Activated T-cell treated with anti-CD3 and anti-CD28 coated beads, Interleukin-2, amount 50 U/mL, for 24 hours (primary cell): ENCODE measurements at regions not wholly inside any gene's neighbourhood (a gene's known extent, or its start where the extent isn't known, plus 50 kb on each side); places are given as distances from the start of the nearest gene placed in this dataset.
"Not testable (repeated sequence)": the region's sequence is repeated elsewhere in the genome, so short reads cannot be mapped to it uniquely, and the experiment has no call there.

Source experiments
- DNase-seq: peaks from one replicate; pipeline ENCODE4 v3.0.0-alpha.2; 2020
- H3K27ac Mint-ChIP-seq: 2 replicates; pipeline ENCODE4 v1.8.0; 2020; ENCODE audit warnings: mild to moderate bottlenecking, mixed read lengths
- H3K27me3 Mint-ChIP-seq: 2 replicates; pipeline ENCODE4 v1.8.0; 2020; ENCODE audit warnings: mixed read lengths
- H3K36me3 Mint-ChIP-seq: 2 replicates; pipeline ENCODE4 v1.8.0; 2020; ENCODE audit warnings: low read depth, mixed read lengths
- H3K4me1 Mint-ChIP-seq: 2 replicates; pipeline ENCODE4 v1.8.0; 2020; ENCODE audit warnings: low read depth, mixed read lengths
- H3K4me3 Mint-ChIP-seq: 2 replicates; pipeline ENCODE4 v1.8.0; 2020; ENCODE audit warnings: mild to moderate bottlenecking, moderate library complexity, mixed read lengths
- H3K9me3 Mint-ChIP-seq: 2 replicates; pipeline ENCODE4 v1.8.0; 2020; ENCODE audit warnings: mixed read lengths

- H3K4me1 Mint-ChIP-seq: no peaks in the 10 kb centered on the region
- no peaks in the 10 kb centered on the region for H3K27me3 Mint-ChIP-seq
- H3K36me3 Mint-ChIP-seq: no peaks in the 10 kb centered on the region
- no peak for DNase-seq
- no peak overlapping the region for H3K4me3 Mint-ChIP-seq
- H3K27ac Mint-ChIP-seq: no peak overlapping the region
- H3K9me3 Mint-ChIP-seq: peaks cover 3% of the 10 kb centered on the region
These were observed 895.5 kb upstream of the EPHA5 start for GRCh38 chr4:66565801-66566200.

- no peak for DNase-seq
These were observed 894.8 kb upstream of the EPHA5 start for GRCh38 chr4:66564901-66565651.

GRCh38 chr4:66562276-66562806 lies 892.1 kb upstream of the EPHA5 start:
- H3K4me1 Mint-ChIP-seq: no peaks in the 10 kb centered on the region
- DNase-seq: no peak
- H3K36me3 Mint-ChIP-seq: no peaks in the 10 kb centered on the region
- no peak overlapping the region for H3K27ac Mint-ChIP-seq
- H3K4me3 Mint-ChIP-seq: no peak overlapping the region
- H3K9me3 Mint-ChIP-seq: peaks cover 3% of the 10 kb centered on the region
- H3K27me3 Mint-ChIP-seq: no peaks in the 10 kb centered on the region

More at GRCh38 chr4:66564901-66565651, 894.8 kb upstream of the EPHA5 start:
- Mint-ChIP-seq H3K27me3 (no peaks in the 10 kb centered on the region), H3K4me1 (no peaks in the 10 kb centered on the region), H3K27ac (no peak overlapping the region), H3K9me3 (peaks cover 3% of the 10 kb centered on the region), H3K36me3 (no peaks in the 10 kb centered on the region), H3K4me3 (no peak overlapping the region)

- not testable (repeated sequence) for H3K27ac Mint-ChIP-seq, H3K27me3 Mint-ChIP-seq, H3K4me3 Mint-ChIP-seq, H3K36me3 Mint-ChIP-seq, H3K4me1 Mint-ChIP-seq, H3K9me3 Mint-ChIP-seq, DNase-seq
These were observed 891.3 kb upstream of the EPHA5 start for GRCh38 chr4:66561465-66562053.

- Mint-ChIP-seq H3K9me3 (no peaks in the 10 kb centered on the region), H3K4me3 (no peak overlapping the region), H3K27me3 (no peaks in the 10 kb centered on the region), H3K4me1 (no peaks in the 10 kb centered on the region), H3K27ac (no peak overlapping the region), H3K36me3 (no peaks in the 10 kb centered on the region)
- DNase-seq: no peak
These were observed 888.4 kb upstream of the EPHA5 start for GRCh38 chr4:66558651-66559050.

GRCh38 chr4:66556651-66557278 lies 886.5 kb upstream of the EPHA5 start:
- Mint-ChIP-seq H3K36me3 (no peaks in the 10 kb centered on the region), H3K9me3 (peaks cover 6% of the 10 kb centered on the region), H3K4me3 (no peak overlapping the region), H3K27ac (no peak overlapping the region), H3K4me1 (no peaks in the 10 kb centered on the region), H3K27me3 (no peaks in the 10 kb centered on the region)
- no peak for DNase-seq

- Mint-ChIP-seq H3K36me3 (no peaks in the 10 kb centered on the region), H3K4me3 (no peak overlapping the region), H3K27ac (no peak overlapping the region), H3K4me1 (no peaks in the 10 kb centered on the region), H3K27me3 (no peaks in the 10 kb centered on the region), H3K9me3 (peaks cover 9% of the 10 kb centered on the region)
- DNase-seq: no peak
These were observed 885.0 kb upstream of the EPHA5 start for GRCh38 chr4:66555301-66555700.

GRCh38 chr4:66554826-66555225 lies 884.5 kb upstream of the EPHA5 start:
- H3K4me1 Mint-ChIP-seq: no peaks in the 10 kb centered on the region
- H3K9me3 Mint-ChIP-seq: peaks cover 9% of the 10 kb centered on the region
- no peak overlapping the region for H3K27ac Mint-ChIP-seq
- no peak for DNase-seq
- H3K27me3 Mint-ChIP-seq: no peaks in the 10 kb centered on the region
- H3K36me3 Mint-ChIP-seq: no peaks in the 10 kb centered on the region
- H3K4me3 Mint-ChIP-seq: no peak overlapping the region

GRCh38 chr4:66545301-66545700 lies 875.0 kb upstream of the EPHA5 start:
- H3K9me3 Mint-ChIP-seq, DNase-seq, H3K4me1 Mint-ChIP-seq, H3K4me3 Mint-ChIP-seq, H3K27ac Mint-ChIP-seq, H3K36me3 Mint-ChIP-seq, H3K27me3 Mint-ChIP-seq: not testable (repeated sequence)

GRCh38 chr4:66544281-66544680 lies 874.0 kb upstream of the EPHA5 start:
- Mint-ChIP-seq H3K4me3 (no peak overlapping the region), H3K36me3 (no peaks in the 10 kb centered on the region), H3K9me3 (peaks cover 6% of the 10 kb centered on the region), H3K4me1 (no peaks in the 10 kb centered on the region), H3K27ac (no peak overlapping the region), H3K27me3 (no peaks in the 10 kb centered on the region)
- no peak for DNase-seq

GRCh38 chr4:66539745-66540144 lies 869.5 kb upstream of the EPHA5 start:
- H3K9me3 Mint-ChIP-seq: peaks cover 8% of the 10 kb centered on the region
- no peak overlapping the region for H3K27ac Mint-ChIP-seq
- no peaks in the 10 kb centered on the region for H3K27me3 Mint-ChIP-seq
- no peaks in the 10 kb centered on the region for H3K36me3 Mint-ChIP-seq
- no peak for DNase-seq
- no peaks in the 10 kb centered on the region for H3K4me1 Mint-ChIP-seq
- H3K4me3 Mint-ChIP-seq: no peak overlapping the region

- no peak for DNase-seq
- Mint-ChIP-seq H3K27me3 (no peaks in the 10 kb centered on the region), H3K36me3 (no peaks in the 10 kb centered on the region), H3K4me3 (no peak overlapping the region), H3K27ac (no peak overlapping the region), H3K9me3 (peaks cover 20% of the 10 kb centered on the region), H3K4me1 (no peaks in the 10 kb centered on the region)
These were observed 854.5 kb upstream of the EPHA5 start for GRCh38 chr4:66524781-66525180.

GRCh38 chr4:66522244-66522643 lies 852.0 kb upstream of the EPHA5 start:
- Mint-ChIP-seq H3K27ac (no peak overlapping the region), H3K4me3 (no peak overlapping the region), H3K27me3 (no peaks in the 10 kb centered on the region), H3K36me3 (no peaks in the 10 kb centered on the region), H3K4me1 (no peaks in the 10 kb centered on the region), H3K9me3 (peaks cover 12% of the 10 kb centered on the region)
- DNase-seq: no peak

- Mint-ChIP-seq H3K4me1 (no peaks in the 10 kb centered on the region), H3K36me3 (no peaks in the 10 kb centered on the region)
These were observed 846.7 kb upstream of the EPHA5 start for GRCh38 chr4:66516940-66517339.

GRCh38 chr4:66506985-66507384 lies 836.7 kb upstream of the EPHA5 start:
- no peaks in the 10 kb centered on the region for H3K4me1 Mint-ChIP-seq
- H3K27me3 Mint-ChIP-seq: no peaks in the 10 kb centered on the region
- no peak overlapping the region for H3K4me3 Mint-ChIP-seq
- no peaks in the 10 kb centered on the region for H3K36me3 Mint-ChIP-seq
- peaks cover 10% of the 10 kb centered on the region for H3K9me3 Mint-ChIP-seq
- no peak overlapping the region for H3K27ac Mint-ChIP-seq
- DNase-seq: no peak

More at GRCh38 chr4:66516940-66517339, 846.7 kb upstream of the EPHA5 start:
- Mint-ChIP-seq H3K27me3 (no peaks in the 10 kb centered on the region), H3K4me3 (no peak overlapping the region), H3K9me3 (peaks cover 3% of the 10 kb centered on the region), H3K27ac (no peak overlapping the region)
- no peak for DNase-seq
